Memory B cell (primary cell): ENCODE measurements at regions not wholly inside any gene's neighbourhood (a gene's known extent, or its start where the extent isn't known, plus 50 kb on each side); places are given as distances from the start of the nearest gene placed in this dataset.

Experiments used
- ATAC-seq: fragments of 150-1000 bp; cut with Tn5 transposase; 2 replicates; pipeline ENCODE4 v1.10.0; 2021; ENCODE audit warnings: low read depth, mild to moderate bottlenecking, moderate library complexity
- DNase-seq, 2 donors: peaks; one replicate each; pipeline ENCODE4 v3.0.0; 2022; ENCODE audit warnings: low spot score in 2 of 2
- H3K27ac Mint-ChIP-seq: one replicate; pipeline ENCODE4 v1.8.0; 2022; ENCODE audit warnings: mild to moderate bottlenecking, moderate library complexity, mixed read lengths
- H3K27me3 Mint-ChIP-seq: one replicate; pipeline ENCODE4 v1.8.0; 2022; ENCODE audit warnings: mixed read lengths
- H3K36me3 Mint-ChIP-seq: one replicate; pipeline ENCODE4 v1.8.0; 2022; ENCODE audit warnings: mild to moderate bottlenecking, mixed read lengths
- H3K4me1 Mint-ChIP-seq: one replicate; pipeline ENCODE4 v1.8.0; 2022; ENCODE audit warnings: mixed read lengths
- H3K4me3 Mint-ChIP-seq: one replicate; pipeline ENCODE4 v1.8.0; 2022; ENCODE audit warnings: mild to moderate bottlenecking, moderate library complexity, mixed read lengths
- H3K9me3 Mint-ChIP-seq: one replicate; pipeline ENCODE4 v1.8.0; 2022; ENCODE audit warnings: mixed read lengths

DNA sequence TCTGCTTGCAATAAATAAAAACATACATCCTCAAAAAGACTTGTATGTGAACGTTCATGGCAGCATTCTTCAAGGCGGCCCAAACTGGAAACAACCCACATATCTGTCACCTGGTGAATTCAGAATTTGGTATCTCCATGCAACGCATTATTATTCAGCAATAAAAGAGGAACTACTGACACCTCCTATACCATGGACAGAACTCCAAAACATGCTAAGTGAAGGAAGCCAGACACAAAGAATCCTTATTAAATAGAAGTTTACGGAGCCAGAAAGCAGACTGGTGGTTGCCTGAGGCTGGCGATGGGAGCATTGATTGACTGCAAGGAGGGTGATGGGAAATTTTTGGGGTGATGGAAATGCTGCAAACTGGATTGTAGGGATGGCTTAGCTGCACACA is 530.8 kb upstream of the DPP6 start:
- H3K36me3 Mint-ChIP-seq, result no peaks in the 10 kb centered on the region

DNA sequence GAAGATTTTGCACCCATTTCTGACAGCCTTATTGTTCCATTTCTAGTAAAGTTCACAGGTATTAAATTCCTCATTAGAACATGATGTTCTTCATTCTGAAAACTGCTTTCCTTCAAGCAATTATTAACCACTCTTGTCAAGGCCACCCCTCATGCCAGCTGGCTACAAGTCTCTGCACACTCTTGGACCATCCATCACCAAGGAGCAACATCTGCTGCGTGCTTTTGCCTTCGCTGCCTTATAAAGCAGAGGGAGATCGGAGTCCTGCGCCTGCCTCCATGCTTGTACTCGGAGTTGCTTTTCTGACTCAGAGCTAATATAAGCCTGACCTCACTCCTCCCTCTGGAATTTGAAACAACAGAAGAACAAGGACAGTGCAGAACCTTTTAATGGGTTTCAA is 529.9 kb upstream of the DPP6 start:
- DNase-seq (no peak), ATAC-seq (no peak)
- no peaks in the 10 kb centered on the region for H3K27me3 Mint-ChIP-seq
- no peak overlapping the region for H3K4me3 Mint-ChIP-seq
- H3K36me3 Mint-ChIP-seq, result no peaks in the 10 kb centered on the region
- H3K4me1 Mint-ChIP-seq, result no peaks in the 10 kb centered on the region
- H3K9me3 Mint-ChIP-seq, result peaks cover 5% of the 10 kb centered on the region
- no peak overlapping the region for H3K27ac Mint-ChIP-seq

More for the DNA sequence above, 530.8 kb upstream of the DPP6 start:
- Mint-ChIP-seq H3K4me1 (no peaks in the 10 kb centered on the region), H3K27me3 (no peaks in the 10 kb centered on the region), H3K9me3 (peaks cover 5% of the 10 kb centered on the region), H3K4me3 (no peak overlapping the region), H3K27ac (no peak overlapping the region)
- no peak for ATAC-seq
- DNase-seq, result no peak

DNA sequence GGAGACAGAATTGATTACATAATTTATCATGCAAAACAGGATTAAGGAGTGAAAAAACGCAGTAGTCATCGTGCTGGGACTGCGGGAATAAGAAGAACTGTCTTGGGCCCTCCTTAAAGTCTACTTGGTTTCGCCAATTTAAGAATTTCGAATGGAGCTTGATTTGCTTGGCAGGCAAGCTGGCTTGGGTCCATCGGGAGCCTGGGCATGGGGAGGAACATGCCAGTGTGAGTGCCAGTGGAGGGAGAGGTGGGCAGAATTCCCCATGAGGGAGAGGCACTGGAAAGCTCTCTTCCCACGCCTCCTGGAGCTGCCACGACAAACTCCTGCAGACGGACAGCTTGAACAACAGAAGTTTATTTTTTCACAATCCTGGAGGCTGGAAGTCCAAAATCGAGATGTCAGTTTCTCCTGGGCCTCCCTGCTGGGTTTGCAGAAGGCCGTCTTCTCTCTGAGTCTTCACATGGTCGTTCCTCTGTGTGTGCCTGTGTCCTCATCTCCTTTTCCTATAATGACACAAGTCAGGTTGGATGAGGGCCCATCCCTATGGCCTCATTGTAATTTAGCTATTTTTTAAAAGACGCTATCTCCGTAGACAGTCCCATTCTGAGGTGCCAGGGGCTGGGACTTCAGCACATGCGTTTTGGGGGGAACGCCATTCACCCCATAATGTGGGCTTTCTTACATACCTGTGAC is 528.7 kb upstream of the DPP6 start:
- Mint-ChIP-seq H3K4me3 (no peak overlapping the region), H3K27me3 (no peaks in the 10 kb centered on the region), H3K4me1 (no peaks in the 10 kb centered on the region), H3K27ac (no peak overlapping the region), H3K9me3 (peaks cover 7% of the 10 kb centered on the region), H3K36me3 (no peaks in the 10 kb centered on the region)
- no peak for DNase-seq
- ATAC-seq, result no peak

DNA sequence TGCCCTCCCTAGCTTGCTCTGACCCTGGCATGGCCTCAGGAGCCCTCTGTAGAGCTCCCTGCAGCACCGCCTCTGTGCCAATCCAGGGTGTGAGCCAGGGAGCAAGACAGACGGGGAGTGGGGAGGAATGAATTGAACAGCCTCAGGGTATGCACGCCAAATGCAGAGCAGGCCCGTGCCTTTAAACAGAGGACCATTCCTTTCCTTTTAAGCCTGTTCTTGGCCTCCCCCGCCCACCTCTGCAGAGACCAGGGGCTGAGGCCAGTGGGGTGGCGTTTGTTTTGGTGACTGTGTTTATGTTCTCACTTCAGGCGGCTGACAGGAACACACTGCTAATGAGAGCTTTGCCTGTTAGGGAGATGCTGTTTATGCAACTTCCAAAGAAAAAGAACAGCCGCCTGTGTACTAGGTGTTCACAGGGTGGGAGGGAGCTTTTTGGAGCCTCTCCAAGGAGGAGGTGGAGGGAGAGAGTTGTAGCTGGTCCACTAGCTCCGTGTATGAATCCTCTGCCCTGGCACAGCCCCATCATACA is 528.1 kb upstream of the DPP6 start:
- H3K4me1 Mint-ChIP-seq, result no peaks in the 10 kb centered on the region
- H3K27me3 Mint-ChIP-seq, result no peaks in the 10 kb centered on the region
- H3K9me3 Mint-ChIP-seq, result peaks cover 6% of the 10 kb centered on the region
- ATAC-seq (no peak), DNase-seq (no peak)
- H3K27ac Mint-ChIP-seq, result no peak overlapping the region
- H3K4me3 Mint-ChIP-seq, result no peak overlapping the region
- H3K36me3 Mint-ChIP-seq, result no peaks in the 10 kb centered on the region

DNA sequence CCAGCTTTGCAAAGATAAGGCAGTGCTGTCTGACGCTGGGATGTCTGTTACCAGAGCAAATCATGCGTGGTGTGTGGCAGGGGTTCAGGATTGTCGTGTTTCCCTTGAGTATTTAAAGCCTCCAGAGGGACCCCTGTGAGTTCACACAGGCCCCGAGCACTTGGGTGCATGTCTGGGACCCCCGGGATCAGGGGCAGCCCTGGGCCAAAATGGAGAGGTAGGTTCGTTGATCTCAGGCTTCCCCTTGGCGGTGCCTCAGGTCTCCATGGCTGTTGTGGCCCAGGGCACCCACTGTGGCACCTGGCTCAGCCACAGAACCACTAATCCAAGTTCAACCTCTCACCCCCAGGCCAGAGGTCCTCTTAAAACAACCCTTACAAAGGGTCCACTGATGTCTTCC is 523.1 kb upstream of the DPP6 start:
- Mint-ChIP-seq H3K27ac (no peak overlapping the region), H3K4me1 (no peaks in the 10 kb centered on the region), H3K36me3 (no peaks in the 10 kb centered on the region), H3K9me3 (peaks cover 6% of the 10 kb centered on the region), H3K4me3 (no peak overlapping the region), H3K27me3 (peaks cover 4% of the 10 kb centered on the region)
- ATAC-seq (no peak), DNase-seq (no peak)

DNA sequence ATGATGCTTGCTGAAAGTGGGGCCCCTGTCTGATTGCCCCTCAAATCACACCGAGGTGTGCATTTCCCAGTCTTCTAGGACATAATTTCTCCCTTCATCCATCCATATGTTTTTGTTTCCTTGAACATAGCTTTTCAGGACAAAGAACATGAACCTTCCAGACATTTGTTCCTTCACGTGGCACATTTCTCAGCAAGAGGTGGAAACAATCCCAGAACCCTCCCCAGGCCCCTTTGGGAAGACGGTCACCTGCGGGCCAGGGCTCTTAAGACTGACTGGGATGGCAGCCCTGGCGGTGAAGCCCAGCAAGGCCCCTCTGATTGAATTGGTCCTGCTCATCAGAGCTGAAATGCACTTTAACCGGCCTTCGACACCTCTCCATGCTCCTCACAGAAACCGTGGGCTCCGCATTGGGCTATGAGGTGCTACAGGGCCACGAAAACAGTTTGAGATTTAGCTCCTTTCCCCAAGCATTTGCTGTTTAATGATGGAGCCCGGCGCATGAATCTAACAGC is 522.5 kb upstream of the DPP6 start:
- ATAC-seq (no peak), DNase-seq (no peak)
- Mint-ChIP-seq H3K4me3 (no peak overlapping the region), H3K9me3 (peaks cover 6% of the 10 kb centered on the region), H3K27me3 (peaks cover 4% of the 10 kb centered on the region), H3K27ac (no peak overlapping the region), H3K36me3 (no peaks in the 10 kb centered on the region), H3K4me1 (no peaks in the 10 kb centered on the region)

DNA sequence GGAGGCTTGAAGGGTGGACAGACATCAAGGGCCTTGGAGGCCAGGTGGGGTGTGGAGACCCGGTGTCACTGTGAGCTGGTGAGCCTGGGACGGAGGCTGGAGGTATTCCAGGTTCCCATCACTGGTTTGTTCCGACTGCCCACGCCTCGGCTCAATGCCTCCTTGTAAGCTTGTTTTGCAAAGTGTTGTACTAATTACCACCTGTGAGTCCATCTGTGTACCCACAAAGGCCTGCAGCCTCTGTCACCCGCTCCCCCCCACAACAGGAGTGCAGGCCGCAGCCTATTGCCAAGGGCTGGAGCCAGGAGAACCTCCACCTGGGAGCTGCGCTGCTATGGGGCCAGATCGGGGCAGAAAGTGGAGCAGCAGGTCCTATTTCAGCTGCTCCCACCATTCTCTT is 521.8 kb upstream of the DPP6 start:
- Mint-ChIP-seq H3K36me3 (no peaks in the 10 kb centered on the region), H3K27me3 (peaks cover 4% of the 10 kb centered on the region), H3K4me1 (no peaks in the 10 kb centered on the region), H3K9me3 (peaks cover 6% of the 10 kb centered on the region), H3K27ac (no peak overlapping the region), H3K4me3 (no peak overlapping the region)
- DNase-seq, result no peak
- no peak for ATAC-seq

DNA sequence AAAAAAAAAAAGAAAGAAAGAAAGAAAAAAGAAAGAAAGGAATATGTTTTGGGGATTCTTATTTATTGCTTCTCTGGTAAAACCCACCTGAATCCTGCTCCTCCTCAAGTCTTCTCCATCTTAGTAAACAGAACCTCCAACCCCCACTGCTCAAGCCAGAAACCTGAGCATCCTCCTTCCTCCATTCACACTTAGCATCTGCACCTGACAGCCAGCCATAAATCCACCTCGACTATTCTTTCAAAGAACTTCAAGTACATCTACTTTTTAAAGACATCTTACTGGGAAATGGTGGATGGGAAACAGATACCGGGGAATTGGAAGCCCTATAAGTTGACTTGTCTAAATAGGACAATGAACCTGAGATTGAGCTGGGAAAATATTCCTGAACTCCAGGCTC is 519.9 kb upstream of the DPP6 start:
- ATAC-seq, result no peak
- Mint-ChIP-seq H3K27me3 (peaks cover 4% of the 10 kb centered on the region), H3K4me3 (no peak overlapping the region), H3K9me3 (peaks cover 6% of the 10 kb centered on the region), H3K36me3 (no peaks in the 10 kb centered on the region), H3K27ac (no peak overlapping the region), H3K4me1 (no peaks in the 10 kb centered on the region)
- no peak for DNase-seq

DNA sequence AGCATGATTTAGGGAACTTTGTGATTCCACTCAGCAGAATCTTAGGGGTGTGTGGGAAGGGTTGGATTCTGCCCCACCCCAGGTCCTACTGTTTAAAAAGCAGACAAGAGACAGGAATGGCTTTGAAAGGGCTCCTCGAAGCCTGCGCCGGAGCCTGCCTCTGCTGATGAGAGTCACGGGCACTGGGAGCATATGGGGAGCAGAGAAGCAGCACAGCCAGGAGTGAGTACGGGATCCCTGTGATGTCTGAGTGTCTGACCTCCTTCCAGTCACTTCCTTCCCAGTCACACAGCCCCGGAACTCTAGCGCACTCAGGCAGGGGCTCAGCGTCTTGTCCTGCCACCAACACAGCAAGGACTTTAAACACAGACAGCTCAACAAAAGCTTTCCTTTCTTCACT is 514.9 kb upstream of the DPP6 start:
- ATAC-seq (no peak), DNase-seq (no peak)
- Mint-ChIP-seq H3K27ac (no peak overlapping the region), H3K4me1 (no peaks in the 10 kb centered on the region), H3K4me3 (no peak overlapping the region), H3K9me3 (peaks cover under 1% of the 10 kb centered on the region), H3K27me3 (no peaks in the 10 kb centered on the region), H3K36me3 (no peaks in the 10 kb centered on the region)

DNA sequence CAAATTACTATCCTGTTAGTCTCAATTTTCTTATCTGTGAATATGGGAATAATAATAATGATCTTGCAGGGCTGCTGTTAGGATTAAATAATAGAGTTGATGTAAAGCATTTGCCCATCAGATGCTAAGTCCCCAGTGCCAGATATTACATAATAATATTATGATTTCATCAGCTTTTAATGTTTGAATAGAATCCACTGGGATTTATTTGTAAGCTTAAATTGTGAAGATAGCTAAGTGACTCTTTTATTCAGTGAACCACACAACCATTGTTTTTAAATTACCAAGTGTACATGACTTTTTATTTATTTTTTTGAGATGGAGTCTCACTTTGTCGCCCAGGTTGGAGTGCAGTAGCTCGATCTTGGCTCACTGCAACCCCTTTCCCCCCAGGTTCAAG is 510.3 kb upstream of the DPP6 start:
- H3K27ac Mint-ChIP-seq, result no peak overlapping the region
- no peaks in the 10 kb centered on the region for H3K27me3 Mint-ChIP-seq
- H3K4me3 Mint-ChIP-seq, result no peak overlapping the region
- DNase-seq (no peak), ATAC-seq (no peak)
- H3K36me3 Mint-ChIP-seq, result no peaks in the 10 kb centered on the region
- H3K9me3 Mint-ChIP-seq, result peaks cover 4% of the 10 kb centered on the region
- no peaks in the 10 kb centered on the region for H3K4me1 Mint-ChIP-seq

DNA sequence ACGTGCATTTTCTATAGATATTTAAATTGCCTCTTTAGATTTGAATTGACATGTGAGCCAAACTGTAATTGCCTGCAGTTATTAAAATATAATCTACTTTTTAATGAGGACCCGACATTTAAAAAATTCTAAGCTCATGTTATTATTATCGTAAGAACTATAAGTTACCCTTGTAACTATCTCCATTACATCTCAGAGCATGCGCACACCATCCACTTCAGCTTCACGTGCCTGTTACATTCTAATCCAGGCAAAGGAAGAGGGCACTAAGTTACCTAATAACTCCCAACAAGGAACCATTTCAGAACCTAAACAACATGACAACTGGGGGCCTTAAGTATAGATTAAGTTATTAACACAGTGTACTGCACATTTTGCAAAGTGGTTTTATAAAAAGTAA is 509.0 kb upstream of the DPP6 start:
- Mint-ChIP-seq H3K9me3 (peaks cover 4% of the 10 kb centered on the region), H3K4me1 (no peaks in the 10 kb centered on the region), H3K36me3 (no peaks in the 10 kb centered on the region), H3K27me3 (no peaks in the 10 kb centered on the region), H3K4me3 (no peak overlapping the region), H3K27ac (no peak overlapping the region)
- ATAC-seq (no peak), DNase-seq (no peak)

DNA sequence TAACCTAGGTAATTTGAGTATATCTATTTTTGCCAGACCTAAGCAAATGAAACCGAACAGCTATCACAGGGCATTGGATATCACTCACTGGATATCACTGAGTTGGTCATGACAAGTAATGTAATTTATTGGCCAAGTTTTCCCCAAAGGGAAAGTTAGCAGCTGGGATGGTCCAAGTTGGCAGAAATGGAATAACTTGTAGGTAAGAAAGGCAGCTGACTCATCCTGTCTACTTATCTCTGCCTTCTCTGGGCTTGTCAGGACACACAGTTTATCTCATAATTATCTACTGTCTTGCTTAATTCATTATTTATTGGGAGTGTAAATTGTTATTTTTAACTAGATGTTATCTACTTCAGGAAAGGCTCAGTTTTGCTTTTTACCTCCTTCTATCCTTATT is 502.0 kb upstream of the DPP6 start:
- no peak overlapping the region for H3K4me3 Mint-ChIP-seq
- H3K36me3 Mint-ChIP-seq, result no peaks in the 10 kb centered on the region
- ATAC-seq (no peak), DNase-seq (no peak)
- H3K9me3 Mint-ChIP-seq, result no peaks in the 10 kb centered on the region
- H3K27ac Mint-ChIP-seq, result no peak overlapping the region
- H3K27me3 Mint-ChIP-seq, result no peaks in the 10 kb centered on the region
- no peaks in the 10 kb centered on the region for H3K4me1 Mint-ChIP-seq

DNA sequence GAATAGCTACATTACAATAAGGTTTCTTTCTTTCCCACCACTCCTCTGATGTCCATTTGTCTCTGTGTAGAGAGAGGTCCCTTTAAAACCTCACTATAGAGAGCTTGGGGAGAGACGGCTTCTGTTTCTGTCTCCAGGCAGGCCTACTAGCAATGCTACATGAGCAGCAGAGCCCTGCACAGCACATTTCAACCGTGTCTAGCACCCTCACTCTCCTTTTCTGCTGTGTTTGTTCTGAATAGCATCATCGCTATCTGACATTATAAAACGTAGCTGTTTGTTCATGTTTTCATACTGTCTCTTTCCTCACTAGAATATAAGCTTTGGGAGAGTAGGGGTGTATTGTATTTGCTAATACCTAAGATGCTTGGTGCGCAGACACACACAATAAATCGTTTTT is 487.8 kb upstream of the DPP6 start:
- H3K27ac Mint-ChIP-seq, result no peak overlapping the region
- no peak overlapping the region for H3K4me3 Mint-ChIP-seq
- peaks cover 10% of the 10 kb centered on the region for H3K9me3 Mint-ChIP-seq
- H3K27me3 Mint-ChIP-seq, result no peaks in the 10 kb centered on the region
- DNase-seq (no peak), ATAC-seq (no peak)
- no peaks in the 10 kb centered on the region for H3K36me3 Mint-ChIP-seq
- no peaks in the 10 kb centered on the region for H3K4me1 Mint-ChIP-seq

DNA sequence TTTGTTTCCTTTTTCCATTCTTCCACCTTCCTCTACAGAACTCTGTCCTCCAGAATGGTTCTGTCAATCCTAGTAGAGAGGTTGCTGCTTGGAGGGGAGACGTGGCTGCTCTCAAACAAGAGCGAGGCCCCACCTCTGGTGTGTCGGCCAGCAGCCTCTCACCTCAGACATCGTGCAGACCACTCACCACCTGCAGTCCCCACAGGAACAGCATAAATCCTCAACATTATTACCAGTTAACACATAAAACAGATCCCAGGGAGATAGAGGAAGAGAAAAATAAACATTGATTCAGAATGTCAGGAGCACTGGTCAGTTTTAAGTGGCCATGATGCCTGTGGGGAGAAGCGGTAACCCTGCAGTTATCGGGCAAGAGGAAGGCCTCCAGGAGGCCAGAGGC is 485.9 kb upstream of the DPP6 start:
- DNase-seq (no peak), ATAC-seq (no peak)
- H3K36me3 Mint-ChIP-seq, result no peaks in the 10 kb centered on the region
- H3K9me3 Mint-ChIP-seq, result peaks cover 19% of the 10 kb centered on the region
- no peaks in the 10 kb centered on the region for H3K27me3 Mint-ChIP-seq
- no peak overlapping the region for H3K27ac Mint-ChIP-seq
- H3K4me3 Mint-ChIP-seq, result no peak overlapping the region
- no peaks in the 10 kb centered on the region for H3K4me1 Mint-ChIP-seq

DNA sequence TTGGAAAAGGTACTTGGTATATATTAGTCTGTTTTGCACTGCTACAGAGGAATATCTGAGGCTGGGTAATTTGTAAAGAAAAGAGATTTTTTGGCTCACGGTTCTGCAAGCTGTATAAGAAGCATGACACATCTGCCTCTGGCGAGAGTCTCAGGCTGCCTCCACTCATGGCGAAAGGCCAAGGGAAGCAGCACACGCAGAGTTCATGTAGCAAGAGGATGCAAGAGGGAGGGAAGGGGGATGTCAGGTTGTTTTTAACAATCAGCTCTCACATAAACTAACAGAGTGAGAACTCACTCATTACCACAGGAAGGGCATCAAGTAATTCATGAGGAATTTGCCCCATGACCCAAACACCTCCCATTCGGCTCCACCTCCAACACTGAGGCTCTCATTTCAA is 484.8 kb upstream of the DPP6 start:
- Mint-ChIP-seq H3K4me3 (no peak overlapping the region), H3K27ac (no peak overlapping the region), H3K36me3 (no peaks in the 10 kb centered on the region), H3K4me1 (no peaks in the 10 kb centered on the region), H3K27me3 (no peaks in the 10 kb centered on the region), H3K9me3 (peaks cover 19% of the 10 kb centered on the region)
- DNase-seq, result no peak
- ATAC-seq, result no peak
